Ascending aorta (tissue), 2 donors: ENCODE measurements at regions not wholly inside any gene's neighbourhood (a gene's known extent, or its start where the extent isn't known, plus 50 kb on each side); places are given as distances from the start of the nearest gene placed in this dataset.

Experiments used
- DNase-seq, 2 donors: peaks; one replicate each; pipeline ENCODE4 v3.0.0-alpha.2; 2019; ENCODE audit warnings: low spot score in 2 of 2
- H3K27ac ChIP-seq, 2 donors: fragments of 200-600 bp; sonication (generic); one replicate each; pipeline ENCODE4 v1.5.1; 2016 to 2017; ENCODE audit warnings: mild to moderate bottlenecking in 1 of 2
- H3K27me3 ChIP-seq: fragments of 200-600 bp; sonication (generic); one replicate; pipeline ENCODE4 v1.5.1; 2017
- H3K36me3 ChIP-seq, 2 donors: fragments of 200-600 bp; sonication (generic); one replicate each; pipeline ENCODE4 v1.5.1; 2016
- H3K4me1 ChIP-seq, 2 donors: fragments of 200-600 bp; sonication (generic); one replicate each; pipeline ENCODE4 v1.5.1; 2016 to 2017; ENCODE audit warnings: mild to moderate bottlenecking in 1 of 2
- H3K4me3 ChIP-seq, 2 donors: fragments of 200-600 bp; sonication (generic); one replicate each; pipeline ENCODE4 v1.5.1; 2016 to 2017; ENCODE audit warnings: mild to moderate bottlenecking in 1 of 2
- H3K9me3 ChIP-seq, 2 donors: fragments of 200-600 bp; sonication (generic); one replicate each; pipeline ENCODE4 v1.5.1; 2016
- intact Hi-C: fragments of 100-400 bp; cut with DNase I; formaldehyde crosslinking; loops from one replicate; pipeline ENCODE4 v1.15.1; 2023
- TF ChIP-seq, protein P1 (sequence below), 3 experiments: fragments of 200-600 bp in 2 of 3; fragments of 450-650 bp in 1 of 3; sonication (generic) in 2 of 3; IDR thresholded peaks; one replicate each; pipeline ENCODE4 v1.5.1; 2016 to 2019; ENCODE audit warnings: antibody characterized with exemption in 3 of 3, mild to moderate bottlenecking in 1 of 3, moderate library complexity in 1 of 3

DNA sequence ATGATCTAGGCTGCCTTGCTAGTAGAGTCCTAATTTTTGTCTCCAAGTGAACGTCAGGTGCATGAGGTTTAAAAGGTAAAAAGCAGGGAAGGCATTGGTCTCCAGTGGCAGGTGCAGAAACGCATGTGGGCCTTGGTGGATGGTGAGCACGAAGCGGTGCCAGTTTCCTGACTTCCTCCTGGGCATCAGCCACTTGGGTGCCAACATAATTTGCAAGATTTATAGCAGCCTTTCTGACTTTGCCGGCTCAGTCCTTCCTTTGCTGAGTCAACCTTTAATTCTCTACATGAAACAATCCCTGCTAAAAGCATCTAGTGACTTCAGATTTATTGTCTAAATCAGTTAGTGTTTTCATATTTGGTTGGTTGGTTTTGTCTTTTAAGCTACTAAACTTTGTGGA lies 355.7 kb upstream of the TMEM132C start:
- DNase-seq: no peak
- intact Hi-C loops: no loop called here
- H3K4me1 ChIP-seq: no peaks in the 10 kb centered on the region
- H3K9me3 ChIP-seq: no peaks in the 10 kb centered on the region
- H3K27ac ChIP-seq: no peak overlapping the region
- H3K36me3 ChIP-seq: no peaks in the 10 kb centered on the region
- TF ChIP-seq, protein P1, sequence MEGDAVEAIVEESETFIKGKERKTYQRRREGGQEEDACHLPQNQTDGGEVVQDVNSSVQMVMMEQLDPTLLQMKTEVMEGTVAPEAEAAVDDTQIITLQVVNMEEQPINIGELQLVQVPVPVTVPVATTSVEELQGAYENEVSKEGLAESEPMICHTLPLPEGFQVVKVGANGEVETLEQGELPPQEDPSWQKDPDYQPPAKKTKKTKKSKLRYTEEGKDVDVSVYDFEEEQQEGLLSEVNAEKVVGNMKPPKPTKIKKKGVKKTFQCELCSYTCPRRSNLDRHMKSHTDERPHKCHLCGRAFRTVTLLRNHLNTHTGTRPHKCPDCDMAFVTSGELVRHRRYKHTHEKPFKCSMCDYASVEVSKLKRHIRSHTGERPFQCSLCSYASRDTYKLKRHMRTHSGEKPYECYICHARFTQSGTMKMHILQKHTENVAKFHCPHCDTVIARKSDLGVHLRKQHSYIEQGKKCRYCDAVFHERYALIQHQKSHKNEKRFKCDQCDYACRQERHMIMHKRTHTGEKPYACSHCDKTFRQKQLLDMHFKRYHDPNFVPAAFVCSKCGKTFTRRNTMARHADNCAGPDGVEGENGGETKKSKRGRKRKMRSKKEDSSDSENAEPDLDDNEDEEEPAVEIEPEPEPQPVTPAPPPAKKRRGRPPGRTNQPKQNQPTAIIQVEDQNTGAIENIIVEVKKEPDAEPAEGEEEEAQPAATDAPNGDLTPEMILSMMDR (IDR thresholded peaks at IDR 0.05): no peak
- H3K27me3 ChIP-seq: no peaks in the 10 kb centered on the region
- H3K4me3 ChIP-seq: no peak overlapping the region

GRCh38 chr12:127912035-127912665 lies 354.8 kb upstream of the TMEM132C start:
- H3K27ac ChIP-seq: no peak overlapping the region
- no peak overlapping the region for H3K4me3 ChIP-seq
- H3K9me3 ChIP-seq: no peaks in the 10 kb centered on the region
- DNase-seq: no peak
- intact Hi-C loops: no loop called here
- H3K27me3 ChIP-seq: no peaks in the 10 kb centered on the region
- H3K36me3 ChIP-seq: no peaks in the 10 kb centered on the region
- no peaks in the 10 kb centered on the region for H3K4me1 ChIP-seq
- TF ChIP-seq, protein P1 (IDR thresholded peaks at IDR 0.05): no peak

GRCh38 chr12:127923501-127923900 lies 343.5 kb upstream of the TMEM132C start:
- no peak for DNase-seq
- Histone ChIP-seq H3K27ac (no peak overlapping the region), H3K36me3 (no peaks in the 10 kb centered on the region), H3K4me1 (peaks cover 0 to 7% of the 10 kb centered on the region in 2 donors), H3K27me3 (no peaks in the 10 kb centered on the region), H3K4me3 (no peak overlapping the region), H3K9me3 (no peaks in the 10 kb centered on the region)
- TF ChIP-seq, protein P1 (IDR thresholded peaks at IDR 0.05): no peak
- intact Hi-C loops: no loop called here

DNA sequence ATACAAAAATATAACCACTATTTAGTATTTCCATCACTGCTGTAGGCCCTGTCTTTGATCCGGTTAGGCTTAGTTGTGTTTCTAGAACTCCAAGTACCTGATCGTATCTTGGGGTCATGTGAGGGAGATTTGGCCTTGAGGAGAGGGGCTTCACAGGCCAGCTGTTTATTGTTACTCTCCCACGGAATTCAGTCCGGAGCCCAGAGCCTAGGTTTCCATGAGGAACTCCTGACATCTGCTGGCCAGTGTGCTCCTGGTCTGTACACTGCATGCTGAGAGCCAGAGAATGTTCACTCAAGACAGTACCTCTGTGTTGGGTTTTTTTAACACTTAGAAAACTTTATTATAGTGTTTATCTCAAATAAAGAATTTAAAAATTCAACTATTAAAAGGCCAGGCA lies 341.0 kb upstream of the TMEM132C start:
- TF ChIP-seq, protein P1 (IDR thresholded peaks at IDR 0.05): peak; percentile 50 to 74 (median 54)
- intact Hi-C loops: loop anchor here (1.0 to 5.0 kb wide), 6 partner anchors 104 to 818 kb away; no protein-coding TSS in a partner anchor
- peak in 1 of 2 donors; percentile 64 for DNase-seq
- Histone ChIP-seq H3K4me3 (no peak overlapping the region), H3K27me3 (no peaks in the 10 kb centered on the region), H3K4me1 (peaks cover 15 to 27% of the 10 kb centered on the region in 2 donors), H3K27ac (no peak overlapping the region), H3K36me3 (no peaks in the 10 kb centered on the region), H3K9me3 (no peaks in the 10 kb centered on the region)

- Histone ChIP-seq H3K27ac (peak overlapping the region; percentile 83 to 93), H3K27me3 (no peaks in the 10 kb centered on the region), H3K36me3 (no peaks in the 10 kb centered on the region), H3K9me3 (no peaks in the 10 kb centered on the region), H3K4me3 (peak overlapping the region in 1 of 2 donors; percentile 25), H3K4me1 (peaks cover 15 to 27% of the 10 kb centered on the region in 2 donors)
- TF ChIP-seq, protein P1 (IDR thresholded peaks at IDR 0.05): no peak
- no peak for DNase-seq
- intact Hi-C loops: loop anchor here (2.0 to 5.0 kb wide), 5 partner anchors 106 to 646 kb away; no protein-coding TSS in a partner anchor
Observed at GRCh38 chr12:127928178-127928577, 338.8 kb upstream of the TMEM132C start.
